IPS DF 19.7 (cell line): ENCODE measurements at regions not wholly inside any gene's neighbourhood (a gene's known extent, or its start where the extent isn't known, plus 50 kb on each side); places are given as distances from the start of the nearest gene placed in this dataset.

ENCODE experiments used
- DNase-seq: peaks from one replicate; pipeline ENCODE4 v3.0.0-alpha.2; 2013; ENCODE audit warnings: low read depth, low spot score

GRCh38 chr14:34044666-34045306, 93.9 kb upstream of the EGLN3 start:
- DNase-seq = no peak

DNA sequence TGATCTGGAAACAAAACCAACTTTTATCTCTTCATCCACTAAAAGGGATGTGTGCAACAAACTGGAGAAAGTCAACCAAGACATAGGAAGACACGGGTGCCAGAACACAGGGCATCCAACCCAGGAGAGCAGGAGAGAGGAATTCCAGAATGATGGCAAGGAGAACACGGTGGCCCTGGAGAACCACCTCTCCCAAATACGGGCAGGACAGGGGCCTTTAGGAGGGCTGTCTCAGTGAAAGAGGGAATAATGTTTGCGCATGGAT, 93.4 kb upstream of the EGLN3 start:
- DNase-seq = no peak

DNA sequence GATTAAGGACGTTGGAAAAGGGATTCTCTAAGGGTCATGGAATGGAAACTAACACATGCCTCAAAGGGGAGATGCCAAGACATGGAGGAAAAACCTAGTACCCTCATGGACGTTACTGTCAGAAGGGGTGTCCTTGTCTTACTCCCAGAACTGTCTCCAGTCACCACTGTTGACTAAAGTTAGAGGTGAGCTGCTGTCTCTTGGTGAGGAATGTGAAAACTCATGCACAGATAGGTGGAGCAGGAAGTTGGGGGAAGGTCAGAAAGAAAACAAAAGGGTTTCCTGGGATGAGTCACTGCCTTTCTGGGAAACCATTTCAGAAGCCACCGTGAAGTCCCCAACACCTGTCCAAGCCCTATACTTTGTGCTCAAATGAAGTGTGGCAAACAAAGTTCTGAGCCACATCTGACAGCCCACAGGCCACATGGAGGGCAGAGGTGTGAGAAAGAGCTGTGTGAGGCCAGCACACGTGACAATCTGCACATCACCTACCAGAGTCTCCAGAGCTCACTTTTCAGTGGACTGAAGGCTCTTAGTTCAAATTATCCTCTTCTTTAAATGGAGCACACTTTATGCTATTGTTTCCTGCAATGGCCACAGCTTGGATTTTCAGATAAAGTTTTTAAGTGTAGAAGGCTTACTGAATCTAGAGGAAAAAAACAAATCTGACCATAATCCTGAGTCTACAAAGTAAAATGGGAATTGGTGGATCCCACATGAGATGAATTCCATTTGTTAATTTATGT, 92.9 kb upstream of the EGLN3 start:
- DNase-seq = peak; percentile 71

- no peak for DNase-seq
Observed at GRCh38 chr14:34041220-34041619, 90.3 kb upstream of the EGLN3 start.

DNA sequence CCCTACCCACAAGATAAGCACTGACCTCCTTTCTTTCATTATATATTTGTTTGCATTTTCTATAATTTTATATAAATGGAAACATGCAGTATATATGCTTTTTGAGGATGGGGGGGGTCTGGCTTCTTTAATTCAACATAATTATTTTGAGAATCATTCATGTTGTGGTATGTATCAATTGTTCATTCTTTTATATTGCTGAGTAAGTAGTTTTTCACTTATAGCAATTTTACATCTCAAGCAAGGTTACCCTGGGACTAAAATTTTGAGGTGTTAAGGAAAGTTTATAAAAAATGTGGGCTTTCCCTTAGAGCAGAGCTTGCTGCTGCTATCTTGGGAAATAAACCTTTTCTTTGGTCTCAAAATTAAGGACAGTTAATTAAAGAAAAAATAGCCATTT, 89.9 kb upstream of the EGLN3 start:
- no peak for DNase-seq

DNA sequence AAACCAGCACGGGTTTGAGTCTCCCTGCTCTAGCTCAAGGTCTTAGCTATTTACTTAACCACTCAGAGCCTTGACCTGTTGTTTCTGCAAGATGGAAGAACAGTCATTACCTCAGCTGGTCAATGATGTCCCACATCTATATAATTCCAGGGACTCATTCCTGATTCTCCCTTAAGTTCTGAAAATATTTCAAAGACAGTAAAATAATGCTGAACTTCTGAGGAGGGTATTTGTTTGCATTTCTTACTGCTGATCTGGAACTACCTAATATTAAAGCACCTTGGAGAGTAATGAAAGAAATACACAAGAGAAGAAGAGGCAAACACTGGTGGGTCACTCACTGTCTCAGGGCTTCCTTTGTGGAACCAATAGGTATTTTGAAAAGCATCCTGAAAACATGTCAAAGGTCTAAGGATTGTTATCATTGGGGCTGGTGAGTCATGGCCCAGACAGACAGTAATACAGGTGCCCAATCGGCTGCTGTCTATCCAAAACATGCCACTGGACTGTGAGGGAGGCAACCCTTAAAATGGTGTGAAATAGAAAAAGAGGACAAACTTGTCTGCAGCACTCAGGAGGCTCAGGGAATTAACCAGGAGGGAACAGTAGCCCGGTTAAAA, 88.7 kb upstream of the EGLN3 start:
- no peak for DNase-seq

GRCh38 chr14:34038358-34039057, 87.6 kb upstream of the EGLN3 start:
- DNase-seq = no peak

- no peak for DNase-seq
Observed at GRCh38 chr14:34036319-34036766, 85.5 kb upstream of the EGLN3 start.

DNA sequence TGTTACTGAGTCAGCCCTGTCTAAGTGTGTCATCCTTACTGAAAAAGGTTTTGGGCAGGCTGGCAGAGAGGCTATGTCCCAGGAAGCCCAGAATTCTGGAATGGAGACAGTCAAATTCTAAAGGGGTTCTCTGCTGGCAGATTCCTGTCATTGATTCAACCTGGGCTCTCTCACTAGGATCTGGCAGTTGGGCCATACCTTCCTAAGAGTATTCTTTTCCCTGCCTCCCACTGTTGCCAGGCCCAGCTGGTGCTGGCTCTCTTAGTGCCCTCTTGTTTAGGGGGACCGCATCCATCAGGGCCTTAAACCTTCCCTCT, 85.0 kb upstream of the EGLN3 start:
- no peak for DNase-seq

DNA sequence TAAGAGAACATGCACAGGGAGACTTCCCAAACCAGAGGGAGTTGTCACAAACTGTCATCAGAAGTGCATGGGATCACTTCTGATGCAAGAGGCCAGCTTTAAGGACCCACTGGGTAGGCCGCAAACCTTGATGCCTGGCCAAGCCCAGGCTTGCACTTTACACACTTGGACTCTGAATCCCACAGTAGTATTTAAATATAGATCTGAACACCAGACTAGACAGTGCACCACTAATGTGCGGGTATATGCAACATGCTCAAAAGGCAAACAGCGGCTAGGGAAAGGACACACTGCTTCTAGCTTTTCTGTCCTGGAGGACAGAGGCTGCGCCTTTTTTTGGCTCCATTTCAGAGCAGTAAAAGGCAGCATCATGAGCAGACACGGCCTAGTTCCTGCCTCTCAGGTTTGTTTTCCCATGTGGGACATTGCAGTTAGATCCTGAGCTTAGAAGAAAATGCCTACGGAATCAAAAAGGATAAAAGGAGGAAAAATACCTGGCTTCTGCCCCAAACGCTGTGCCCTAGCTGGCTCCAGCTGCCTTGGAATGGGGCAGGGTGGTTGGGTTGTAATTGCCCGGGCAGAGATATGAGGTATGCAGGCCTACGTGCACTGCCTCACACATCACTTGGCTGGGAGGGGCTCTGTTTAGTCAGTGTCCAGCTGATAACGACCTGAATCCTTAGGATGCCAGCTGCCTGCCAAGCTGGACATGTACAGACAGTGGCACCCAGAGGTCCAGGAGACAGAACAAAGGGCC, 84.5 kb upstream of the EGLN3 start:
- DNase-seq = no peak

DNA sequence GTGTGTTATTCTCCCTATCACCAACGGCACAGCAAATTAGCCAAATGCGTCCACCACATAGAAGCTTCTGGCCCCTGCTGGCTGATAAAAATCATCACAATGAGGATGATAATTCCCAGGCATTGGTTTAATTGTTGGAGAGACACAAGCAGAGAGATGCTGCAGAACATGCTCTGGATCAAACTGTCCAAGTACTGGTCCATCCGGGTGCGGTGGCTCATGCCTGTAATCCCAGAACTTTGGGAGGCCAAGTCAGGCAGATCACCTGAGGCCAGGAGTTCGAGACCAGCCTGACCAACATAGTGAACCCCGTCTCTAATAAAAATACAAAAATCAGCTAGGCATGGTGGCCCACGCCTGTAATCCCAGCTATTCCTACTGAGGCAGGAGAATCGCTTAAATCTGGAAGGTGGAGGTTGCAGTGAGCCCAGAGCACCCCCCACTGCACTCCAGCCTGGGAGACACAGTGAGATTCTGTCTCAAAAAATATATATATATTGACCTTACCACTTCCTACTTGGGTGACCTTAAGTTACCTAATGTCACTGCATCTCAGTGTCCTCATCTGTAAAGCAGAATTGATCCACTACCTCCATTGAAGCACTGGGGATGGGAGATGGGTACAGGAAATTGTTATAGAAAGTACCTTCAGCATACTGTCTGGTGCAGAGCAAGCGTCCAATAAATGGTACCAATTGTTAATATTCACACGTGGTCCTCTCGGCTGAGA, 83.7 kb upstream of the EGLN3 start:
- no peak for DNase-seq

GRCh38 chr14:34032720-34033119, 81.8 kb upstream of the EGLN3 start:
- no peak for DNase-seq

DNA sequence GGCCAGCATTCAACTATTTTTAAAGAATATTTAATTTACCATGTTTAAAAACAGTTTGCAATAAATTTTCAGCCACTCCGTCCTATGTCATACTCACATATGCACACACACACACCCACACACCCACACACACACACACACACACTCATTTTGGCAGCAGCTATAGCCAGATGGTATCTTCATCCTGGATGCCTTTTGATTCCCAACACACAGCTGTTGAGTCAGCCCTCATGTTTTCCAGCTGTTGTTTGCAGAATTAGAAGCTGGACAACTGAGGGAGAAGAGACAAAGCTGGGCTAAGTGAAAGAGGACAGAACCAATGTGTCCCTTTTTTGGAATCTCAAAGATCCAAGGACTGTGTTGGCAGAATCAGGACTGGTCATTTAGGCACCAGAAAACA, 80.0 kb upstream of the EGLN3 start:
- DNase-seq = no peak

DNA sequence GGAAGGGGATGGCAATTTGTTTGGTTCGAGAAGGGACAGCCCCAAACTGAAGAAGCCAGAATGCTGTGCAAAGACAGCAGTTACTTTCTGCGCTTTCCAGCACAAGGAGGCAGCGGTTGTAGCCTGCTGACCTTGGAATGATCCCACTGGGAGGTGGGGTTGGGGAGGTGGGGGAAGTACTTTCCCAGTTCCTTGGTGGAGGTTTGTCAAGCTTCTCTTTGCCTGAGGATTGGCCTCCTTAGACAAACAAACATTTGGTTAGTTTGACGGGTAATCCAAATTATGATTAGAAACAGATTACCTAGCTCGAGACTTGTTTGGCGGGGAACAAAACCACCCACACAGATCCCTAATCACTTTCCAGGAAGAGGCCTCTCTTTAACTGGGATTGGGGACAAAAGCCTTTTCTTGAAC, 79.1 kb upstream of the EGLN3 start:
- DNase-seq = no peak

DNA sequence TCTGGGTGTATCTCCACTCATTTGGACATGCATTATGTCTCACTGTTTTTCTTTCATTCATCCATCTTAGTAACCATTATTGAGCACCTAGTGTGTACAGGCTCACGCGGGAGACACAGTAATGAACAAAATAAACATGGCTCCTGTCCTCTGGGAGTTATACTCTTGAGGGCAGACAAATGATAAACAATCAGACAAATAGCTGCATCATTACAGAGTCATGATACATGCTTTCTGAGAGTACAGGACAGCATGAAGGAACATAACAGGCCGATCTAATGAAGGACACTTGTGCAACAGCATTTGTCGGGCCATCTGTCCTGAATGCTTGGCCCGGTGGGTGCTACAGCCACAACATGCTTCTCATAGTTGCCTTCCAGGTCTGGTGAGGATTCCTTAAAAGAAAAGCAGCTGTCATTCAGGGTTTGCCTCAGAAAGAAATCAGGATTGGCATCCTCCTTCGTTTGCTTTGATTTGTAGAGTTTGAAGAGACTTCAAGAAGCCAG, 77.2 kb upstream of the EGLN3 start:
- DNase-seq = no peak

GRCh38 chr14:34027130-34027989, 76.5 kb upstream of the EGLN3 start:
- no peak for DNase-seq

DNA sequence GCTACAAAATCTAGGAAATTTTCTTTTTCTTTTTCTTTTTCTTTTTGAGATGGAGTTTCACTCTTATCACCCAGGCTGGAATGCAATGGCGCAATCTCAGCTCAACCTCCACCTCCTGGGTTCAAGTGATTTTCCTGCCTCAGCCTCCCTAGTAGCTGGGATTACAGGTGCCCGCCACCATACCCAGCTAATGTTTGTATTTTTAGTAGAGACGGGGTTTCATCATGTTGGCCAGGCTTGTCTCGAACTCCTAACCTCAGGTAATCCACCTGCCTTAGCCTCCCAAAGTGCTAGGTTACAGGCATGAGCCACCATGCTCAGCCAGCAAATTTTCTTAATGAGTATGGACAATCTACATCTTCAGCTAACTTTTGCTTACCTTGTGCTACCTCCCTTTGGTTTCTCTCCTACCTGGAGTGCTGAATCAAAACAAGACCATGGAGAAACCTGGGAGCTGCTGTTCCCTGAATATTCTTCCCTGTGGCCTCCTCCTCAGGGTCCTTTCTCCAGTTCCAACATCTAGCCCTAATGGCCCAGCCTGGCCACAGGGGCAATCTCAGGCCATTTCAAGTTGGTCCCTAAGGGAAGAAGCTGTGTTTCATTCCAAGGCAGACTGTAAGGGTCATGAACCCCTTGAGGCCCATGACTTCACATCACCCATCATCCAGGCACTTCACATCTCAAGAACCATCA, 74.6 kb upstream of the EGLN3 start:
- no peak for DNase-seq

DNA sequence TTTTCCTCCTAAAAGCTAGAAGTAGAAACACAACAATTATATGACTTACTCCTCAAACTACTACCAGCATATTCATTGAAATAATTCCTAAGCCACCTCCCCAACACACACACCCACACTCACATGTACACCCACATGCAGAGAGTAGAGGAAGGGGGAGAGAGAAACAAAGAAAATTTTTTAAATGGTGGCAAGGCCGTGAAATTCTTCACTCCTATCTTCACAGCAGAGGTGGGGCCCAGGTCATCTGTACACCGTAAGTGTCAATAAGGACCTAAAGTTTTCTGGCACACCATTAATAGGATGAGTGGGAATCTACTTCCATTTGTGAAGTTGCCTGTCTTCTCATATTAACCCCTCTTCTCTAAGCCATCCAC, 73.9 kb upstream of the EGLN3 start:
- no peak for DNase-seq
